Astrocyte (in vitro differentiated cells and primary cell): ENCODE measurements at regions not wholly inside any gene's neighbourhood (a gene's known extent, or its start where the extent isn't known, plus 50 kb on each side); places are given as distances from the start of the nearest gene placed in this dataset.

Experiments
- DNase-seq: peaks from one replicate; pipeline ENCODE4 v3.0.0-alpha.2; 2010; ENCODE audit warnings: low read depth
- FAIRE-seq: peaks from 2 replicates; lab custom pipeline; 2011; peaks lifted over from hg19 to GRCh38; lab: Jason Lieb, UNC
- H2AFZ ChIP-seq: 2 replicates; pipeline ENCODE4 v1.6.0; 2012; ENCODE audit warnings: low read depth, low read length, inconsistent platforms
- H3K27ac ChIP-seq: 2 replicates; pipeline ENCODE4 v1.5.1; 2011; ENCODE audit warnings: low read depth, low read length, inconsistent platforms
- H3K27me3 ChIP-seq: 2 replicates; pipeline ENCODE4 v1.6.0; 2011; ENCODE audit warnings: low read length, inconsistent platforms; ENCODE audit not compliant: insufficient read depth
- H3K36me3 ChIP-seq: 2 replicates; pipeline ENCODE4 v1.5.1; 2011; ENCODE audit warnings: low read length, inconsistent platforms; ENCODE audit not compliant: insufficient read depth
- H3K4me1 ChIP-seq: 2 replicates; pipeline ENCODE4 v1.5.1; 2011; ENCODE audit warnings: low read length, inconsistent platforms; ENCODE audit not compliant: insufficient read depth
- H3K4me2 ChIP-seq: 2 replicates; pipeline ENCODE4 v1.6.0; 2012; ENCODE audit warnings: low read length, inconsistent platforms
- H3K4me3 ChIP-seq: 2 replicates; pipeline ENCODE4 v1.5.1; 2011; ENCODE audit warnings: low read depth, mild to moderate bottlenecking, low read length, inconsistent platforms; ENCODE audit not compliant: insufficient read depth
- H3K79me2 ChIP-seq: 2 replicates; pipeline ENCODE4 v1.6.0; 2012; ENCODE audit warnings: mild to moderate bottlenecking, low read length, inconsistent platforms; ENCODE audit not compliant: insufficient read depth
- H3K9ac ChIP-seq: 2 replicates; pipeline ENCODE4 v1.6.0; 2012; ENCODE audit warnings: mild to moderate bottlenecking, low read length, inconsistent platforms
- H3K9me3 ChIP-seq: 2 replicates; pipeline ENCODE4 v1.5.1; 2012; ENCODE audit warnings: low read depth, mild to moderate bottlenecking, low read length, inconsistent platforms; ENCODE audit not compliant: insufficient read depth
- H4K20me1 ChIP-seq: 2 replicates; pipeline ENCODE4 v1.6.0; 2012; ENCODE audit warnings: low read length, inconsistent platforms; ENCODE audit not compliant: insufficient read depth
- H3K27ac Mint-ChIP-seq: one replicate; pipeline ENCODE4 v1.8.0; 2021; ENCODE audit warnings: mild to moderate bottlenecking, mixed read lengths; ENCODE audit not compliant: unreplicated experiment
- H3K27me3 Mint-ChIP-seq: one replicate; pipeline ENCODE4 v1.8.0; 2021; ENCODE audit warnings: low read depth, mixed read lengths; ENCODE audit not compliant: unreplicated experiment
- H3K36me3 Mint-ChIP-seq: one replicate; pipeline ENCODE4 v1.8.0; 2021; ENCODE audit warnings: low read depth, mixed read lengths; ENCODE audit not compliant: unreplicated experiment
- H3K4me1 Mint-ChIP-seq: one replicate; pipeline ENCODE4 v1.8.0; 2021; ENCODE audit warnings: low read depth, mixed read lengths; ENCODE audit not compliant: unreplicated experiment
- H3K4me3 Mint-ChIP-seq: one replicate; pipeline ENCODE4 v1.8.0; 2021; ENCODE audit warnings: mild to moderate bottlenecking, moderate library complexity, mixed read lengths; ENCODE audit not compliant: unreplicated experiment
- H3K9me3 Mint-ChIP-seq: one replicate; pipeline ENCODE4 v1.8.0; 2021; ENCODE audit warnings: mild to moderate bottlenecking, mixed read lengths; ENCODE audit not compliant: unreplicated experiment
- CTCF ChIP-seq: IDR thresholded peaks from 2 replicates; pipeline ENCODE4 v1.5.1; 2011; ENCODE audit warnings: low read depth, mild to moderate bottlenecking, inconsistent platforms, low read length, moderate library complexity; ENCODE audit not compliant: insufficient read depth
- EZH2 ChIP-seq: IDR thresholded peaks from 2 replicates; pipeline ENCODE4 v1.6.1; 2012; ENCODE audit warnings: mild to moderate bottlenecking, low read length, inconsistent platforms; ENCODE audit not compliant: insufficient read depth

- no peaks in the 10 kb centered on the region for H3K27me3 ChIP-seq
- DNase-seq (no peak), FAIRE-seq (no peak)
- no peak overlapping the region for H3K27ac Mint-ChIP-seq
- no peaks in the 10 kb centered on the region for H3K4me1 Mint-ChIP-seq
- H3K79me2 ChIP-seq = no peaks in the 10 kb centered on the region
- no peaks in the 10 kb centered on the region for H4K20me1 ChIP-seq
- H3K9ac ChIP-seq = no peak overlapping the region
- H3K27me3 Mint-ChIP-seq = peaks cover 65% of the 10 kb centered on the region
- H3K4me3 ChIP-seq = no peak overlapping the region
- H3K9me3 Mint-ChIP-seq = peaks cover 9% of the 10 kb centered on the region
- H3K4me3 Mint-ChIP-seq = no peak overlapping the region
- H3K9me3 ChIP-seq = peaks cover 9% of the 10 kb centered on the region
- no peaks in the 10 kb centered on the region for H3K36me3 Mint-ChIP-seq
- no peak overlapping the region for H3K27ac ChIP-seq
- no peaks in the 10 kb centered on the region for H3K4me1 ChIP-seq
- H3K36me3 ChIP-seq = no peaks in the 10 kb centered on the region
- TF ChIP-seq EZH2 (no peak), CTCF (no peak)
- H2AFZ ChIP-seq = no peak overlapping the region
- H3K4me2 ChIP-seq = no peak overlapping the region
Observed at GRCh38 chr13:111873676-111874178, 193.2 kb upstream of the SOX1 start.

GRCh38 chr13:111874981-111875380 lies 192.0 kb upstream of the SOX1 start:
- H3K79me2 ChIP-seq = no peaks in the 10 kb centered on the region
- H3K4me1 ChIP-seq = no peaks in the 10 kb centered on the region
- no peak overlapping the region for H3K4me3 ChIP-seq
- Mint-ChIP-seq H3K27me3 (peaks cover 56% of the 10 kb centered on the region), H3K27ac (no peak overlapping the region), H3K36me3 (no peaks in the 10 kb centered on the region), H3K4me3 (no peak overlapping the region), H3K9me3 (peaks cover 6% of the 10 kb centered on the region), H3K4me1 (no peaks in the 10 kb centered on the region)
- DNase-seq = no peak
- no peak overlapping the region for H3K9ac ChIP-seq
- no peaks in the 10 kb centered on the region for H3K36me3 ChIP-seq
- peaks cover 9% of the 10 kb centered on the region for H3K9me3 ChIP-seq
- TF ChIP-seq CTCF = no peak
- TF ChIP-seq EZH2 = no peak
- no peak for FAIRE-seq
- no peak overlapping the region for H3K27ac ChIP-seq
- no peak overlapping the region for H2AFZ ChIP-seq
- no peaks in the 10 kb centered on the region for H3K27me3 ChIP-seq
- H4K20me1 ChIP-seq = no peaks in the 10 kb centered on the region
- no peak overlapping the region for H3K4me2 ChIP-seq

GRCh38 chr13:111875915-111876314 lies 191.0 kb upstream of the SOX1 start:
- FAIRE-seq (no peak), DNase-seq (no peak)
- Mint-ChIP-seq H3K27ac (no peak overlapping the region), H3K9me3 (peaks cover 6% of the 10 kb centered on the region), H3K4me1 (no peaks in the 10 kb centered on the region), H3K4me3 (no peak overlapping the region), H3K27me3 (peaks cover 58% of the 10 kb centered on the region), H3K36me3 (no peaks in the 10 kb centered on the region)
- H3K4me3 ChIP-seq = no peak overlapping the region
- H3K27ac ChIP-seq = no peak overlapping the region
- no peaks in the 10 kb centered on the region for H3K79me2 ChIP-seq
- H3K9ac ChIP-seq = no peak overlapping the region
- H3K27me3 ChIP-seq = no peaks in the 10 kb centered on the region
- H3K9me3 ChIP-seq = peaks cover 9% of the 10 kb centered on the region
- TF ChIP-seq CTCF (no peak), EZH2 (no peak)
- H3K36me3 ChIP-seq = no peaks in the 10 kb centered on the region
- no peak overlapping the region for H2AFZ ChIP-seq
- no peaks in the 10 kb centered on the region for H4K20me1 ChIP-seq
- no peak overlapping the region for H3K4me2 ChIP-seq
- no peaks in the 10 kb centered on the region for H3K4me1 ChIP-seq
